HG03342 (cell line): ENCODE measurements at regions not wholly inside any gene's neighbourhood (a gene's known extent, or its start where the extent isn't known, plus 50 kb on each side); places are given as distances from the start of the nearest gene placed in this dataset.

Experiments
- ATAC-seq: cut with Tn5 transposase; IDR thresholded peaks from one replicate; pipeline ENCODE4 v1.9.1; 2021; ENCODE audit warnings: mild to moderate bottlenecking, moderate library complexity; ENCODE audit not compliant: unreplicated experiment

- no peak for ATAC-seq
These were observed 538.7 kb upstream of the CDH4 start for GRCh38 chr20:60713396-60713795.

DNA sequence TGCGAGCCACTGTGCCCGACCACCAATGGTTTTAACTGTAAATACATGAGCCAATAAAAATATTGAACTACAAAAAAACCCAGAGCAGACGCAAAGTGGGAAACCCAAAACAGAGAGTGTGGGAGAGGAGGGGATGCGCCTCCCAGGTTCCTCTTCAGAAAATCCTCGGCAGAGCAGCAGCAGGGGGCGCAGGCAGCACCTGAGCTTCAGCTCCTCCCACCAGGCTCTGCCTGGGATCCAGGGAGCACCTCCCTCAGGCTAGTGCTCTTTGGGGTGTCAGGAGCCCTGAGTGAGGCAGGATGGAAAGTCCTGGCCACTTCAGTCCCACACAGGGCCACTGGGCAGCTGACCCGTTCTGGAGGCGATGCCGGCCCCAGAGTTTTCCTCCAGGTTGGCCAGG, 536.9 kb upstream of the CDH4 start:
- no peak for ATAC-seq

DNA sequence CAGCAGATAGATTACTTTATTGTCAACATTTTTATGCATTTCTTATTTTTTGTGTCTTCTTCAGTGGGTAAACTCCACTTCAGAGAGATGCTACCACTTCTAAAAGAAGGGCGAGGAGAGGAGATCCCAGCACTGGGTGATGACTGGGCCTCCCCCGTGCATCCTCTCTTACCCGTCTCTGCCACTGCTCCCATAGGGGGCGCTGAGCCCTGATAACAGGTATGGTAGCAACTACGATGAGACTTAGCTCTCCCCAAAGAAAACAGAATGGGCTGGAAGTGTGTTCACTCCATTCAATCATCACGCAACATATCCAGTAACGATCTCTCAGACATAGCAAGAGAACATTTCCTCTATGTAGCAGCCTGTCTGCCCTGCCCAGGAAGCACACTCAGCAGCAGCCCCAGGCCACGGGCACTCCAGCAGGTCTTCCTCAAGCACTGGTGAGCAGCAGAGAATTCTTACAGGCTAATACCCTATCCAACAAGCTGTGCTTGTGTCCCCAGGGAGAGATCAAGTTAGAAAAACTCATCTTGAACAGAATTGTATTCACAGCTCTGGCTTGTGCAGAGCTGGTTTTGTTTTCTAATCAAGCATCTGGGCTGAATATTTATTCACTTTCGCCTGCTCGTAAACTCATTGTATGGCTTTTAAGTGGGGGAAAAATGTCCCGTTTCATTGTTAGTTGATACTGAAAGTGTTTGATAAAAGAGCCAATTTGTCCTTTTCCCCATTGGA, 533.1 kb upstream of the CDH4 start:
- ATAC-seq: no peak

DNA sequence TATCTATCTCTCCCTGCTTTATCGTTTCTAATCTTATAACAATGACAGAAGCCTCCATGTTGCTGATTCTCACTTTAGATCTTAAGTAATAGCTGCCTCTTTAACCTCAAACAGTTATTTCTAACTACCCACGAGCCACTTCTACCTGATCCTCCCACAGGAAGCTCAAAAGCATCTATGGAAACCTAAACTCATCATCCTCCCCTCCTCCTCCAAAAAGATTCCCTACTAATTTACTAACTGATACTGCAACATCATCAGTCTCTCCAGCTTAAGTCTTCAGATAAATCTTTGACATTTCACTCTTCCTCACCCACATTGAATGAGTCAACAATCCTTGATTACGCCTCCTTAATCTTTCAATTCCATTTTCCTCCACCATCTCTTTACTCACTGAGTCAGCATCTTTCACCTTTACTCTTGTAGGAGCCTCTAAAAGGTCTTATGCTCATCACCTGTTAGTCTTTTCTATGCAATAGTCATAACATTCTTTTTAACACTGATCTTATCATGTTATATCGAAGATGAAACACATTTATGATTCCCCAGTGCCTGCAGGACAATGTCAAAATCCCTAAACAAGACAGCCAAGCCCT, 526.7 kb upstream of the CDH4 start:
- no peak for ATAC-seq

DNA sequence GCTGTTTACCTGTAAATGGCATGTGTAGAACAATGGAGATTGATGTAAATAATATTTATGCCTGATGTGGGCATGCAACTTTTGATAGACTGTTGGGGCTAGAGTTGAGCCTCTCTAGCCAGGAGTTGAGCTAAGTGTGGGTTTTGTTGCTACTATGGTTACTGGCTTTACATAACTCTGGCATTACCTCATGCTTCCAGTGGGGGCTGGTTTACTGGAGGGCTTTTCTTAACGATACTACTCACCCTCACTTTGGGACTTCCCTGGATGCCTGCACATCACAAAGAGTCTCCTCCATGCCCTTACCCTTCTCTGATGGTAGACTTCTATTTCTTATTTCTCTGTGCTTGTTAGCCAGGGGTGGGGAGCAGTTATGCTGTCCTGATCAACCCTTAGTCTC, 524.6 kb upstream of the CDH4 start:
- no peak for ATAC-seq

GRCh38 chr20:60728705-60729104, 523.4 kb upstream of the CDH4 start:
- ATAC-seq: no peak

DNA sequence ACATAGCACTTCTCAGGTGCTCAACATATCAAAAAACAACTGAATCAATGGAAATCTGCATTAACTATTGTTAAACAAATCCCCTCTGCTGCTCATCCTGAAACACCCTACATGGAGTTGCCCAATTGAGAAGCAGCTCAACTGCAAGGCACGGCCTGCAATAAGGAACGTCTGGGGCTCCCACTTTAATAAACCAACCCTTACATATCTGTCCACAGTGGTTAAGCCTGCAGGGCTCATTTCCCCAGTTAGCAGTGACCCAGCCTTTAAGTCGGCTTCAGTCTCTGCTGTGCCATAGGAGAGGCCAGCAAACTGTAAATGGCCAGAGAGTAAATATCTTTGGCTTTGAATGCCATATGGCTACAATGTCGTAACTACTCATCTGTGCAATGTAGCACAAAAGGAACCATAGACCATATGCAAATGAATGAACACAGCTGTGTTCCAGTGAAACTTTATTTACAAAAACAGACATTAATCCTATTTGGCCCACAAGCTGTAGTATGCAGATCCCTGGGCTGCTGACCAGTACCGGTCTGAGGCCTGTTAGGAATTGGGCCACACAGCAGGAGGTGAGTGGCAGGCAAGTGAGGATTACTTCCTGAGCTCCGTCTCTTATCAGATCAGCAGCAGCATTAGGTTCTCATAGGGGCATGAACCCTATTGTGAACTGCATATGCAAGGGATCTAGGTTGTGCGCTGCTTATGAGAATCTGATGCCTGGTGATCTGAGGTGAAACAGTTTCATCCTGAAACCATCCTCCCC, 522.7 kb upstream of the CDH4 start:
- no peak for ATAC-seq

DNA sequence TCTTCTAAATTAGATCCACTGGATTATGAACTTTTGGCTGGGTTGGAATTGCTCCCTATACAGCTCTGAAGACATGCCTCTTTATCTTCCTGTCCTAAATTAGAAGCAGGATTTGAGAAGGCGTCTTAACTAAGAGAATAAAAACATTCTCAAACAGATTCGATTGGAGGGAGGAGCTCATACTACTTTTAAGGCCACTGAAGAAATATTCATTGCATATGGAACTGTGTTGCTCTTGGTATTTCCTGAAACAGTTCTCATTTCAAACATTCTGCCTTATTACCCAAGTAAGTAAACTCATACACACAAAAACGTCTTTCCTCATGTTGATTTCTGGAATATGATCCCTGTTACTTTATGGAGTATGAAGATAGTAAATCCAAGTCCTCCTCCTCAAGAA, 519.7 kb upstream of the CDH4 start:
- ATAC-seq: no peak

GRCh38 chr20:60748086-60748485, 504.0 kb upstream of the CDH4 start:
- ATAC-seq: no peak

DNA sequence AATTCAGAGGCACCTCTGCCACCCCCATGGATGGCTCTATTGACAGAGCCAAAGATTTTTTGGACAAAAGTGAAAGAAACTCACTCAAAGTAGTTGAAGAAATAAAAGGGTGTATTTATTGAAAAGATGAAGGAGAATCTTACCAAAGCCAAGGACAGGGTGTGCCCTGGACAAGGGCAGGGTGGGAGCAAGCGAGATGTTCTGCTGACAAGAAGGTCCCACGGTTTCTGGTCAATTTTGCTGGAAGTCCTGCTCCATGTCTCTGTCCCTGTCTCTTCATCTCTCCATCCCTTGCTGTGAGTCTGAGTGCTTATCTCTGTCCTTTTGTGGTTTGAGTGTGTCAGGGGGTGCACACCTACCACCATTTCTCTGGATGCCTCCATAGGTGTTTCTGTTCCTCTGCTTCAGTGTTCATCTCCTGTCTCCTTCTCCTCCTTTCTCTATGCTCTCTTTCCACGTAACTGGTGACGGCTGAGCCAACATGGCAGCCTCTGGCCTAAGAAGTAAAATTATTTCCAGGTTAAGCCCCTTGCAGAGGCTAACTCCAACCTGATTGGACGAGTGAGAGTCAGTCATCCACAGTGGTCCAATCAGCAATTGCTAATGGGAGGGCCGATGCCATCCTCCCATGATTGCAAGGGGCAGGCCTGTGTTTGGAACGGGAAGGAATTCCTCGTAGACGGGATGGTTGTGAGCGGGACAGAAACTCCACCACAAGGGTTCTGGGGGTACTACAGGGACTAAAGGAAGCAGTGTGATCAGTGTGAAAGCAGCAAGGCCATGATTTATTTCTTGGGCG, 502.1 kb upstream of the CDH4 start:
- ATAC-seq: no peak

- no peak for ATAC-seq
These were observed 501.2 kb upstream of the CDH4 start for GRCh38 chr20:60750909-60751308.

DNA sequence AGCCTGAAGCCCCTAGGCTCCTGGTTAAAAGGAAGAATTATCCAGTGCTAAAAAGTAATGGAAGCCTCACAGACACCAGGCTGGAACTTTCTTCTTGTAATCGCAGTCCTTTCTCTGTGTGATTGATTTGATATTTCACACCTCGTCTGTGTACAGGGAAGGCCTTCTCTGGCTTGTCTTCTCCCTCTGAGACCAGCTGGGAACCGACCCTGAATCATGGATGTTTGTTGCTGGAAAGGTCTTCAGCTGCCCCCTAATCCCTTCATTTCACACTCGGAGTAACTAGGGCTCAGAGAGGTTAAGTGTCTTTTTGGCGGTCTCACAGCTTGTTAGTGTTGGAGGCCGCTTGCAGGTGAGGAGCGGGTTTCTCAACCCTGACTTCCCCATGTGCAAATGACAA, 500.2 kb upstream of the CDH4 start:
- ATAC-seq: no peak

- ATAC-seq: no peak
These were observed 499.2 kb upstream of the CDH4 start for GRCh38 chr20:60752741-60753420.

- no peak for ATAC-seq
These were observed 497.2 kb upstream of the CDH4 start for GRCh38 chr20:60754856-60755255.

- ATAC-seq: no peak
These were observed 492.4 kb upstream of the CDH4 start for GRCh38 chr20:60759651-60760050.

GRCh38 chr20:60760256-60761000, 491.6 kb upstream of the CDH4 start:
- ATAC-seq: no peak

GRCh38 chr20:60761056-60761455, 491.0 kb upstream of the CDH4 start:
- no peak for ATAC-seq

DNA sequence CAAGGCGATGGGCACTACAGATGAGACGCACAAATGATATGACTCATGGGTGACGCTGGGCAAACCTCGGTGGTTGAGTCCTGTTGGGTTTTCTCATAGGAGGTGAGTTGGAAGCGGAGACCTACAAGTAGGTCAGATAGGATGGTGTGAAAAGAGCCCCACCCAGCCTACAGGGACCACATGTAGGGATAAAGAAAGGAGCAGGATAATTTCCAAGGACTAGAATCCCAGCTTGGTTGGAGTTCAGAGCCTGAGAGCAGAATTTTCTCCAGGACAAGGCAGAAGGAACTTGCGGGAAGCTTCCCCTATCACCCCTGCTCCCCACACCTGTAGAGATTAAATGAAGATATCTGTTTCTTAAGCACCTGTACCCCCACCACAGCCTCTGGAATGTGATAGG, 489.7 kb upstream of the CDH4 start:
- no peak for ATAC-seq

- ATAC-seq: no peak
These were observed 487.7 kb upstream of the CDH4 start for GRCh38 chr20:60764328-60764727.

- no peak for ATAC-seq
These were observed 487.3 kb upstream of the CDH4 start for GRCh38 chr20:60764771-60765170.
